IPS-11a (cell line): ENCODE measurements at regions not wholly inside any gene's neighbourhood (a gene's known extent, or its start where the extent isn't known, plus 50 kb on each side); places are given as distances from the start of the nearest gene placed in this dataset.
A peak's percentile ranks its signal among the peaks of the same experiment; 100 is the strongest.

ENCODE experiments used
- H3K4me3 ChIP-seq: one replicate; pipeline ENCODE4 v1.5.1; 2013; ENCODE audit warnings: low read depth, low read length, control low read depth

- H3K4me3 ChIP-seq = no peak overlapping the region
Measured at GRCh38 chr22:27298332-27298731, 503.2 kb downstream of the MN1 start.

- H3K4me3 ChIP-seq = no peak overlapping the region
Measured at GRCh38 chr22:27298742-27299141, 502.8 kb downstream of the MN1 start.

- peak overlapping the region; percentile 6 for H3K4me3 ChIP-seq
Measured at GRCh38 chr22:27299181-27300085, 502.1 kb downstream of the MN1 start.

GRCh38 chr22:27300536-27301285 is 500.8 kb downstream of the MN1 start:
- H3K4me3 ChIP-seq = no peak overlapping the region

- H3K4me3 ChIP-seq = no peak overlapping the region
Measured at GRCh38 chr22:27302501-27302900, 499.1 kb downstream of the MN1 start.

- H3K4me3 ChIP-seq = no peak overlapping the region
Measured at GRCh38 chr22:27303718-27304117, 497.8 kb downstream of the MN1 start.

- no peak overlapping the region for H3K4me3 ChIP-seq
Measured at GRCh38 chr22:27306771-27307170, 494.8 kb downstream of the MN1 start.

- no peak overlapping the region for H3K4me3 ChIP-seq
Measured at GRCh38 chr22:27307545-27308247, 493.9 kb downstream of the MN1 start.

GRCh38 chr22:27308513-27308912 is 493.0 kb downstream of the MN1 start:
- H3K4me3 ChIP-seq = no peak overlapping the region

- H3K4me3 ChIP-seq = no peak overlapping the region
Measured at GRCh38 chr22:27309697-27310096, 491.9 kb downstream of the MN1 start.

- H3K4me3 ChIP-seq = no peak overlapping the region
Measured at GRCh38 chr22:27310966-27311697, 490.4 kb downstream of the MN1 start.

- H3K4me3 ChIP-seq = no peak overlapping the region
Measured at GRCh38 chr22:27311698-27312550, 489.6 kb downstream of the MN1 start.

- no peak overlapping the region for H3K4me3 ChIP-seq
Measured at GRCh38 chr22:27312565-27312964, 489.0 kb downstream of the MN1 start.

GRCh38 chr22:27312966-27313855 is 488.3 kb downstream of the MN1 start:
- no peak overlapping the region for H3K4me3 ChIP-seq

GRCh38 chr22:27314276-27314807 is 487.2 kb downstream of the MN1 start:
- no peak overlapping the region for H3K4me3 ChIP-seq

GRCh38 chr22:27315833-27316232 is 485.7 kb downstream of the MN1 start:
- no peak overlapping the region for H3K4me3 ChIP-seq

- H3K4me3 ChIP-seq = no peak overlapping the region
Measured at GRCh38 chr22:27317096-27317495, 484.5 kb downstream of the MN1 start.

GRCh38 chr22:27317971-27318428 is 483.6 kb downstream of the MN1 start:
- H3K4me3 ChIP-seq = no peak overlapping the region
